ENCODE measurements at regions not wholly inside any gene's neighbourhood (a gene's known extent, or its start where the extent isn't known, plus 50 kb on each side); places are given as distances from the start of the nearest gene placed in this dataset.

- Histone ChIP-seq H3K9ac (ENCODE audit: insufficient read length, low read depth) (no peak overlapping the region), H3K4me1 (ENCODE audit: insufficient read depth, insufficient read length) (peaks cover 5% of the 10 kb centered on the region), H3K4me3 (ENCODE audit: insufficient read length, low read depth) (no peak overlapping the region), H3K36me3 (ENCODE audit: insufficient read depth, insufficient read length, low read length) (no peaks in the 10 kb centered on the region), H3K27me3 (ENCODE audit: insufficient read depth, insufficient read length) (no peaks in the 10 kb centered on the region), H3K9me3 (ENCODE audit: insufficient read depth, low read length) (peaks cover 24% of the 10 kb centered on the region)
- TF ChIP-seq SUZ12 (IDR thresholded peaks at IDR 0.05; ENCODE audit: extremely low read depth, insufficient read depth, insufficient read length) (no peak), ZNF274 (IDR thresholded peaks at IDR 0.05; ENCODE audit: low read depth, low read length) (no peak), YY1 (IDR thresholded peaks at IDR 0.05; ENCODE audit: insufficient read depth, insufficient read length) (no peak)
- no peak for DNase-seq (ENCODE audit: low read depth, low spot score)
Measured at GRCh38 chr3:150074697-150075416, 104.2 kb upstream of the PFN2 start.

- Histone ChIP-seq H3K9ac (ENCODE audit: insufficient read length, low read depth) (no peak overlapping the region), H3K27me3 (ENCODE audit: insufficient read depth, insufficient read length) (no peaks in the 10 kb centered on the region), H3K4me1 (ENCODE audit: insufficient read depth, insufficient read length) (peaks cover 5% of the 10 kb centered on the region), H3K36me3 (ENCODE audit: insufficient read depth, insufficient read length, low read length) (no peaks in the 10 kb centered on the region), H3K4me3 (ENCODE audit: insufficient read length, low read depth) (no peak overlapping the region), H3K9me3 (ENCODE audit: insufficient read depth, low read length) (peaks cover 24% of the 10 kb centered on the region)
- DNase-seq (ENCODE audit: low read depth, low spot score) = no peak
- TF ChIP-seq YY1 (IDR thresholded peaks at IDR 0.05; ENCODE audit: insufficient read depth, insufficient read length) (no peak), ZNF274 (IDR thresholded peaks at IDR 0.05; ENCODE audit: low read depth, low read length) (no peak), SUZ12 (IDR thresholded peaks at IDR 0.05; ENCODE audit: extremely low read depth, insufficient read depth, insufficient read length) (no peak)
Measured at GRCh38 chr3:150074277-150074676, 103.6 kb upstream of the PFN2 start.

- Histone ChIP-seq H3K4me3 (ENCODE audit: insufficient read length, low read depth) (no peak overlapping the region), H3K9me3 (ENCODE audit: insufficient read depth, low read length) (peaks cover 24% of the 10 kb centered on the region), H3K4me1 (ENCODE audit: insufficient read depth, insufficient read length) (peaks cover 3% of the 10 kb centered on the region), H3K9ac (ENCODE audit: insufficient read length, low read depth) (no peak overlapping the region), H3K27me3 (ENCODE audit: insufficient read depth, insufficient read length) (no peaks in the 10 kb centered on the region), H3K36me3 (ENCODE audit: insufficient read depth, insufficient read length, low read length) (no peaks in the 10 kb centered on the region)
- TF ChIP-seq ZNF274 (IDR thresholded peaks at IDR 0.05; ENCODE audit: low read depth, low read length) = no peak
- no peak for TF ChIP-seq SUZ12 (IDR thresholded peaks at IDR 0.05; ENCODE audit: extremely low read depth, insufficient read depth, insufficient read length)
- no peak for TF ChIP-seq YY1 (IDR thresholded peaks at IDR 0.05; ENCODE audit: insufficient read depth, insufficient read length)
- DNase-seq (ENCODE audit: low read depth, low spot score) = no peak
Measured at GRCh38 chr3:150073513-150073912, 102.8 kb upstream of the PFN2 start.

- no peak overlapping the region for H3K4me3 ChIP-seq (ENCODE audit: insufficient read length, low read depth)
- H3K27me3 ChIP-seq (ENCODE audit: insufficient read depth, insufficient read length) = no peaks in the 10 kb centered on the region
- H3K36me3 ChIP-seq (ENCODE audit: insufficient read depth, insufficient read length, low read length) = no peaks in the 10 kb centered on the region
- no peak overlapping the region for H3K9ac ChIP-seq (ENCODE audit: insufficient read length, low read depth)
- peaks cover 24% of the 10 kb centered on the region for H3K9me3 ChIP-seq (ENCODE audit: insufficient read depth, low read length)
- peaks cover 3% of the 10 kb centered on the region for H3K4me1 ChIP-seq (ENCODE audit: insufficient read depth, insufficient read length)
- DNase-seq (ENCODE audit: low read depth, low spot score) = no peak
- no peak for TF ChIP-seq SUZ12 (IDR thresholded peaks at IDR 0.05; ENCODE audit: extremely low read depth, insufficient read depth, insufficient read length)
- no peak for TF ChIP-seq YY1 (IDR thresholded peaks at IDR 0.05; ENCODE audit: insufficient read depth, insufficient read length)
- TF ChIP-seq ZNF274 (IDR thresholded peaks at IDR 0.05; ENCODE audit: low read depth, low read length) = no peak
Measured at GRCh38 chr3:150073031-150073430, 102.3 kb upstream of the PFN2 start.

- no peak for TF ChIP-seq ZNF274 (IDR thresholded peaks at IDR 0.05; ENCODE audit: low read depth, low read length)
- no peak for TF ChIP-seq YY1 (IDR thresholded peaks at IDR 0.05; ENCODE audit: insufficient read depth, insufficient read length)
- TF ChIP-seq SUZ12 (IDR thresholded peaks at IDR 0.05; ENCODE audit: extremely low read depth, insufficient read depth, insufficient read length) = no peak
- Histone ChIP-seq H3K9me3 (ENCODE audit: insufficient read depth, low read length) (peaks cover 23% of the 10 kb centered on the region), H3K4me3 (ENCODE audit: insufficient read length, low read depth) (no peak overlapping the region), H3K36me3 (ENCODE audit: insufficient read depth, insufficient read length, low read length) (no peaks in the 10 kb centered on the region), H3K27me3 (ENCODE audit: insufficient read depth, insufficient read length) (no peaks in the 10 kb centered on the region), H3K4me1 (ENCODE audit: insufficient read depth, insufficient read length) (peaks cover 3% of the 10 kb centered on the region), H3K9ac (ENCODE audit: insufficient read length, low read depth) (no peak overlapping the region)
- no peak for DNase-seq (ENCODE audit: low read depth, low spot score)
Measured at GRCh38 chr3:150072576-150072975, 101.9 kb upstream of the PFN2 start.

- no peak for DNase-seq (ENCODE audit: low read depth, low spot score)
- peaks cover 3% of the 10 kb centered on the region for H3K4me1 ChIP-seq (ENCODE audit: insufficient read depth, insufficient read length)
- TF ChIP-seq SUZ12 (IDR thresholded peaks at IDR 0.05; ENCODE audit: extremely low read depth, insufficient read depth, insufficient read length) = no peak
- TF ChIP-seq ZNF274 (IDR thresholded peaks at IDR 0.05; ENCODE audit: low read depth, low read length) = no peak
- no peak for TF ChIP-seq YY1 (IDR thresholded peaks at IDR 0.05; ENCODE audit: insufficient read depth, insufficient read length)
- H3K9me3 ChIP-seq (ENCODE audit: insufficient read depth, low read length) = peaks cover under 1% of the 10 kb centered on the region; the same call in 1 of the 2 replicates
- H3K4me3 ChIP-seq (ENCODE audit: insufficient read length, low read depth) = no peak overlapping the region
- no peaks in the 10 kb centered on the region for H3K36me3 ChIP-seq (ENCODE audit: insufficient read depth, insufficient read length, low read length)
- no peak overlapping the region for H3K9ac ChIP-seq (ENCODE audit: insufficient read length, low read depth)
- H3K27me3 ChIP-seq (ENCODE audit: insufficient read depth, insufficient read length) = no peaks in the 10 kb centered on the region
Measured at GRCh38 chr3:150070271-150070670, 99.6 kb upstream of the PFN2 start.

- TF ChIP-seq ZNF274 (IDR thresholded peaks at IDR 0.05; ENCODE audit: low read depth, low read length) = no peak
Measured at GRCh38 chr3:150069633-150070032, 98.9 kb upstream of the PFN2 start.

More at GRCh38 chr3:150069633-150070032, 98.9 kb upstream of the PFN2 start:
- no peaks in the 10 kb centered on the region for H3K9me3 ChIP-seq (ENCODE audit: insufficient read depth, low read length)
- H3K36me3 ChIP-seq (ENCODE audit: insufficient read depth, insufficient read length, low read length) = no peaks in the 10 kb centered on the region
- H3K4me1 ChIP-seq (ENCODE audit: insufficient read depth, insufficient read length) = peaks cover 3% of the 10 kb centered on the region
- no peak overlapping the region for H3K9ac ChIP-seq (ENCODE audit: insufficient read length, low read depth)
- no peak overlapping the region for H3K4me3 ChIP-seq (ENCODE audit: insufficient read length, low read depth)
- DNase-seq (ENCODE audit: low read depth, low spot score) = no peak
- no peaks in the 10 kb centered on the region for H3K27me3 ChIP-seq (ENCODE audit: insufficient read depth, insufficient read length)

Data from NT2/D1 (cell line).